AG08396 (cell line): ENCODE measurements at regions not wholly inside any gene's neighbourhood (a gene's known extent, or its start where the extent isn't known, plus 50 kb on each side); places are given as distances from the start of the nearest gene placed in this dataset.
"Not testable (repeated sequence)": the region's sequence is repeated elsewhere in the genome, so short reads cannot be mapped to it uniquely, and the experiment has no call there.

ENCODE experiments used
- DNase-seq: peaks from one replicate; pipeline ENCODE4 v3.0.0; 2012; ENCODE audit warnings: low spot score, mixed read lengths

- no peak for DNase-seq
Observed at GRCh38 chr13:61138857-61139256, 276.8 kb downstream of the PCDH20 start.

DNA sequence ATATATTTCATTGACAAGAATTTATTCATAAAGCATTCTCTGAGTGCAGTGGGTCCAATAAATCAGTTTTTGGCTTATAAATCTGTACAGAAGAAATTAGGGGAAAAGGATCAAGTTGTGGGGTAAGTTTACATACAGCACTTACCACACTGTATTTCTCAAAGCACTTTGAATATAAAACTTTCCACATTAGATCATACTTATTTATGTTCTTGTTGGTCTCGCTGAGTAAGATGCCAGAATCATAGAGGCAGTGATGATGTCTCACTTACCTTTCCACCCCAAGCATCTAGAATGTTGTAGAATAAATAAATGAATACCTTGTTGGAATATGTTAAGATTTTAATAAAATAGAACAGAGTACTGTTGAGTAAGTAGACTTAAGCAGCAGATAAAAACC, 279.1 kb downstream of the PCDH20 start:
- DNase-seq = no peak

- DNase-seq = no peak
Observed at GRCh38 chr13:61136093-61136492, 279.6 kb downstream of the PCDH20 start.

DNA sequence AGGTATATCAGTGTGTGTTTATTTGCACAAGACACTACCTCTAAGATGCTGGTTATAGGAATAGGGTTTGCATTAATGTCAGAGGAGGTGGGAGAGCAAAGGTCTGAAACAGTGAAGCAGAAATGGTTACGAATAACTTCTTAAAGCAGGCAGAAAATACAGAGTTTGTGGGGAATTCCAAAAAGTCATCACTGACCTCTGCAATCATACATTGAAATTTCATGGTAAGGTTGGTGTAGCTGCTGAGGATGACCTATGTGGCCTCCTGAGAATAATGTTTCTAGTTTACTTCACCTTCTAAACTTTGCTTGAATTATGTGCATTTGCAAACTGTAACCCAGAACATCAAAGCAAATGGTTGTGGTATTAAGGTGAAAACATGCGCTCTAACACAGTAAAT, 280.1 kb downstream of the PCDH20 start:
- DNase-seq = no peak

DNA sequence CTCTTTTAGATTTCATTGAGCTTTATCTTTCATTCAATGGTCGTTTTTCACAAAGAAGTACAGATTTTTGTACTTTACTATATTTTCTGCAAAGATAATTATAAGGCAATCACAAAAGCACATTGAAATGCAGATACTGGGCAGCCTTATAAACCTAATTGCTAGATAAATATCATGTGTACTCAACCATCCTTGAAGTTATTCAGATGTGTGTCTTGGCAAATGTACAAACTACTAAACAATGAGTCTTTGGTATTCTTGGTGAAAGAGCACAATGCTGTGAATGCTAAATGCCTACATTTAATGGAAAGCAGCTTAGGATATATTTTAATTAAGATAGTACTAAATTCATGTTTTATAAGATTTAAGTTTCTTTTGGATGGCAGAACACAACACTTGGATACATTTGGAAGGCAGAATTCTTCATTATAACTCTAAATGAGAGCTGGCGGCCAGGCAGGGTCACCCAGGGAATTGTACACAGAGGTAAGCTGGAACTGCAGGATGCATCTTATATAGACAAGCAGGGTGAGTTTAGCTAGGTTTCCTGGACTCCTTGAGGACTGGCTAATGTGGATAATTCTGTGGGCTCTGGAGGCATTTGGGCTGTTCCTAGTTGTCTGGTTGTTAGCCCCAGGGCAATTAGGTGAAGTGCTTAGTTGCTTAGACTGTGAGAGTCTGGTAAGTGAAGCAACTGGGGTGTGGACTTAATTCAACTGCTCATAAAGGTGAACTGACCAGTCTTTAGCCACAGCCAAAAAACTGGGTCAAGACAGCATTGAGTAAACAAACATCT, 286.6 kb downstream of the PCDH20 start:
- no peak for DNase-seq

GRCh38 chr13:61123538-61124289, 291.9 kb downstream of the PCDH20 start:
- no peak for DNase-seq

DNA sequence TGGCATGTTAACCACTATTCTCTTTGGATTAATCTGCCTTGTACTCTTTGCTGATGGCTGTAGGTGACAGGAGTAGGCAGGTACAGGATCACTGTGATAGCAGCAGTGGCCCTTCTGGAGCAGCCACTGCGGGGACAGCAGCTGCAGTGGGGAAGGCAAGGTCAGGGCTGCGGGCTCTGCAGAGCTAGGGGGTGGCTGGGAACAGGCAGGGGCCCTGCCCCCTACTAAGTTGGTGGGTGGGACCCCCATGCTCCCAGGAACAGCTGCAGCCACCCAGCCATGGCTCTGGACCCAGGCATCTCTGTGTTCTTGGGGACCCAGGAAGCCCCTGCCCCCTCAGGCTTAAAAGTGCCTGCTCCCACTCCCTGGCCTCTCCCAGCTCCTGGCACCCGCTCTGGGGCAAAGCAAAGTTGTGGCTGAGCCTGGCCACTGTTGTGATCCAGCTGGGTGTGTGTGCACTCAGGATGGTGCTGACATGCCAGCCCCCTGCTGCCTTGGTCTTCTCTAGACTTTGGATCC, 302.4 kb downstream of the PCDH20 start:
- DNase-seq = no peak

- no peak for DNase-seq
Observed at GRCh38 chr13:61111529-61111928, 304.1 kb downstream of the PCDH20 start.

DNA sequence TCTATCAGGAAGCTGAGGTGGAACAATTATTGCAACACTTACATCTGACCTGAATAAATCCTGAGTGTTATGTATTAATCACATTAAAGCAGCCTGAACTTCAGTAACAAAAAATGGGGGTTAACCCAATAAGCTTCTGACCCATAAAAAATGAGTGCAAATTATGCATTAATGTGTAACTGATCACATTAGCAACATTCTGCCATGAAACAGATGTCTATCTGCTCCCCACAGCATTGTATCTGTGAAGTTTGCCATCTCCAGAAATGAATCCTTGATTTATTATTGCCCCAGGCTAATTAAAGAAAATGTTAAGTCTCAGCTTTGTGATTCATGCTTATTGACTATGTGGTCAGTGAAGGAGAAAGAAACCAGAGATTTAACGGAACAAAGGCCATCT, 304.9 kb downstream of the PCDH20 start:
- DNase-seq = no peak

- DNase-seq = no peak
Observed at GRCh38 chr13:61109741-61110140, 305.9 kb downstream of the PCDH20 start.

DNA sequence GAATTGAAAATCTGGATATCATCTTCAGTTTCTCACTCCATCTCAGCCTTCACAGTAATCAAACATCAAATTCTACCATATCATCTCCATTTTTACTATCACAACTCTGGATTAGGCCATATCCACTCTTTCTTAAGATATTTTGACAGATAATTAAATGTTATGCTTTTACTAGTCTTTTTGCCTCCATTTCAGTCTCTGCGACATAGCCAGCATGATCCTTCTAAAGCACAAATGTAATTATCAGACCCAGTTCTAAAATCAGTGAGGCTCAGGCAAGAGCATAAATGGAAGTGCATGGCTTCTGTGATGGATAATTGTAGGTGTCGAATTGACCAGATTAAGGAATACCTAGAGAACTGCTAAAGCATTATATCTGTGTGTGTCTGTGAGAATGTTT, 307.7 kb downstream of the PCDH20 start:
- no peak for DNase-seq

DNA sequence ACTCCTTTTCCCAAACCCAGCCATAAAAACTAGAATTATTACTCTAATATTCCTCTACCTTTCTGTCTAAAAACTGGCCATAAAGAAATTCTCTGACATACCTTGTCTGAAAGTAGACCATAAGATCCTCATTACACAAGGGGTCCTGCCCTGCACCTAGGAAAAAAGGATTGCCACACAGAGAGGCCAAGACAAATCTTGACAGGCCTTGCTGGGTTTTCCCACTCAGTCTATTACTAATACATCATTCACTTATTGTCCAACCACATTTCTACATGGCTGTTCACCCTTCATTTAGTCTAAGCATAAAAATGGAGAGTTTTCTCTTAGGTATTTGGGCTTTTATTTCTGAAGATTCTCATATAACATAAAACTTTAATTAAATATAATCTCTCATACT, 319.8 kb downstream of the PCDH20 start:
- DNase-seq = no peak

DNA sequence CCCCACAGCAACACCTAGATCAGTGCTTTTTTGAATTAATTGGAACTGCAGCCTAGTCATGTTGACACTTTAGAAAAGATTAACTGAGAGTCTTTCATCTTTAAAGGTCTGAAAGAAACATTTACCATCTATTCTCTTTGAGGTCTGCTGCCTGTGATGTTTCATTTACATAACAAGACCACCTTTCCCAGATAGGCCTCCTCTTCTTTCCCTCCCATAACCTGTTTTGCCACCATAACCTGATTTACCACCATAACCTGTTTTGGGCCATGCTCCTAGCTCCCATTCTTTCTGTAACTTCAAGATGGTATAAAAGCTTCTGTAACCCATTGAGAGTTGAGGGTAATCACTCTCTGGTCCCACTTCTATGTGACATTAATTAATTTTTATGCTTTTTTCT, 320.8 kb downstream of the PCDH20 start:
- DNase-seq = no peak

DNA sequence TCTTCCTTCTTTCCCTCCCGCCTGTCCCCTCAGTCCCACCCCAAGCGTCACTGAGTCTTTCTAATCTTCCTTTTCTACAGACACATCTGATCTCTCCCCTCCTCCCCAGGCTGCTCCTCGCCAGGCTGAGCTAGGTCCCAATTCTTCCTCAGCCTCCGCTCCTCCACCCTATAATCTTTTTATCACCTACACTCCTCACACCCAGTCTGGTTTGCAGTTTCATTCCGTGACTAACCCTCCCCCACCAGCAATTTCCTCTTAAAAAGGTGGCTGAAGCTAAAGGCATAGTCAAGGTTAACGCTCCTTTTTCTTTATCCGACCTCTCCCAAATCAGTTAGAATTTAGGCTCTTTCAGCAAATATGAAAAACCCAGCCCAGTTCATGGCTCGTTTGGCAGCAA, 325.8 kb downstream of the PCDH20 start:
- DNase-seq = not testable (repeated sequence)

DNA sequence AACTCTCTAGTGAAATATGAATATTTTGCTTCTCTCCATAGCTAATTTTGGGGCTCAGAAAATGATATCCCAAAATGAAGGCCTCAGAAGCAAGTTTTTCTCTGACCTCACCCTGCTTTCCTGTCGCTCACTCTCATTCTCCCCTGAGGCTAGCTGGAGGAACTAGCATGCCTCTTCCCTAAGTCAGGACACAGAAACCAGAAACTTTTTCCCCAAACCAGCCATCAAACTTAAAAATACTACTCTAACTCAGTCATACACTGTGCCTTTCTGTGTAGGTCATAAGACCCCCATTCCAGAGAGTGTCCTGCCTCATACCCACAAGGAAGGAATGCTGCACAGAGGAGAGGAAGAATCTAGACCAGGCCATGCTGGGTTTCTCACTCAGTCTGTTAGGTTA, 329.6 kb downstream of the PCDH20 start:
- DNase-seq = no peak

DNA sequence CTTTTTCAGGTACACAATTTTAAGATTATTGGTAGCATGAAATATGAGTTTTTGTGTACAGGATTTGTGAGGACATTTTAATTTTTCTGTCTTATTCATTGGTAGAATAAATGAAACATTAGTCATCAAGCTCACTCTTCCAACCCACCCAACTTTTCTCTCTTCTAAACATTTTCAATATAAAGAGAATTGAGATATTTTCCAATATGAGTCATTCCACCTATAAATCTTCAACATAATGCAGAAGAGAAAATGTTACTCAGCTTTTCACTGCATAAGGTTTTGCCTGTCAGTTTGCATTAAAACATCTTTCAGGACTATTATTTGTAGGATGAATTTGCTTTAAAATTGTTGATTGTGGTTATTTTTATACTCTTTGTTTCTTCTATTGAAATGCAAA, 330.7 kb downstream of the PCDH20 start:
- no peak for DNase-seq

DNA sequence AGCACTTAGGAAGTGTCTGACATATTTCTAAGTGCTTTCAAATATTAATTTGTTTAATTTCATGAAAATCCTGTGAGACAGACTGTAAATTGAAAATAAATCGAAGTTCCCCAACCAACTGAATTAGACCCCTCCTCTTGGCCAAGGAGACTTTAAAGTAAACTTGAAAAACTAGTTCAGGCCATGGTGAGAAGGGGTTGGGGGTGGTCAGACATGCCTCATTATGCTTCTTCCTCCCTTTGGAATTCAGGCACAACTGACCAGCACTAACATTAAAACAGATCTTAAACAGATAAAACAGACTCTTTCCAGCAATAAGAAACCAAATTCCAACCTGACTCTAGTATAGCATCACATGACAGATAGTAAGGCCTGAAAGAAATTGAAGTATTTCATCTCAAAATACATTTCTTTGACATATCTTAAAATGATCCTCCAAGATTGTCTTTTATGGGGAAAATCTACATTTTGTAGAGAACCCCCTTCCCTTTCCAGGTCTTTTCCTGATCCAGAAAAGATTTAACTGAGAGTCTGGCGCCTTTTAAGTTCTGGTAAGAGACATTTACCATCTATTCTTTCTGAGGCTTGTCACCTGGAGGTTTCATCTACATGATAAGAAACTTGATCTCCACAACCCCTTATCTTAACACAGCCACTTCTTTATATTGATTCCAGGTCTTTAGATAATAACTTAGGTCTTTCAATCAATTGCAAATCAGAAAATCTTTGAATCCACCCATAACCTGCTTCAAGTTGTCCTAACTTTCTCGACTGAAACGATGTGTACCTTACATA, 336.5 kb downstream of the PCDH20 start:
- no peak for DNase-seq

DNA sequence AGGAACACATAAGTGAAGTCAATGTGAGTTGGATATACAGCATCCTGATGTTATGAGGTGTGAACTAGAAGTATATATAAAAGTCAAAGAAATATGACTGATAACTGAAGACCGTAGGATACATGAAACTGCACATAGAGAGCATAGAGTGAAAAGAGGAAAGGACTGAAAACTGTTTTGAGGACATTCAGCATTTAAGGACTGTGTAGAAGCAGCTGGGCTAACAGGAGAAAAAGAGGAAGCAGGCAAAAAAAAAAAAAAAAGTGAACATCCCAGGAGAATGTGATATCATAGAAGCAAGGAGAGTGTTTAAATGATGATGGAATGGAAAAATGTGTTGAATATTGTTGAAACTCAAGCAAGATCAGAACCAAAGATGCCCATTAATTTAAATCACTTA, 363.5 kb downstream of the PCDH20 start:
- no peak for DNase-seq

- DNase-seq = no peak
Observed at GRCh38 chr13:61045251-61045650, 370.4 kb downstream of the PCDH20 start.

DNA sequence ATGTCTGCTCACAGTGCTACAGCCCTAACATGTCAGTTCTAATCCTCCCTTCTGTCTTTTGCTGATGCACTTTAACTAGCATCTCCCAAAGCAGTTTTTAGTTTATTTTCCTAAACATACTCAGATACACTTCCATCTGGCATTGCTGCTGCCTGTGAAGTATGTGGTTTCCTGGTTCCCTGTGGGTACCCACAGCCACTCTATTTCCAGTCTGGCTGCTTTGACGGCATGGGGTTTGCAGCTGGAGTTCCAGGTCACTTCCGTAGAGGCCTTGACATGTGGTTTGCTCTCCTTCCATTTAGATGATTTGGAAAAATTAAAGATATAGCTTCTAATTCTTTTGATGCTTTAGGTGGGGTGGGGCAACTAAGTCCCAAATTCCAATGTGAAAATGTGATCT, 375.5 kb downstream of the PCDH20 start:
- no peak for DNase-seq

GRCh38 chr13:61039302-61039701, 376.3 kb downstream of the PCDH20 start:
- no peak for DNase-seq

DNA sequence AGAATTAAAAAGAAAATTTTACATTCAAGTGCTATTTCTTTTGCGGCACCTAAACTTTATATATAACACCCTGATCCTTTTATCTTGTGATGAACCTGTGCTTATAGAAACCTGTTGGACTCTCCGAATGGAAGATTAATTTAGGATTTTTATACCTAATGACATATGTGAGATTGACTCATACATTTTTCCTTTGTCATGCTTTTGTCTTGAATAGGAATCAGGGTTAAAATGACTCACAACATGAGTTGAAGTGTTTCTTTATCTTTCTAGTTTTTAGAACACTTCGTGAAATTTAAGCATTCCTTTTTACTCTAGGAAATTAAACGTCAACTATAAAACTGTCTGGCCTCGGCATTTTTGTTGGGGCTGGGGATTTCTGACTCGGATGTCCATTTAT, 378.9 kb downstream of the PCDH20 start:
- no peak for DNase-seq

DNA sequence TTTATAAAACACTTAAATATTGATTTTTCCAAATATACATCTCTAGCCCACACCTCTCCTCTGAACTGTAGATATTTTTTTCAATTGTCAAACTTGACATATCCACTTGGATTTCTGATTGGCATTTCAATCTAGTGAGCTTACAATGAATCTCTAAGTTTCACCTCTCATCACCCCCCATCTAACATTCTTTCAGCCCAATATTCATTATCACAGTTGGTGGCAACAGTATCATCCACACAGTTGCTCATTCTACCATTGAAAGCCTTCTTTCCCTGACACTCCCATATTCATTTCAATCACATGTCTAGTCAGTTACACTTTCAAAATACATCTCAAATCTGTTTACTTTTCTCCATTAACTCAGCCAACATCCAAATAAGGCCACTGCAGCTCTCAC, 385.2 kb downstream of the PCDH20 start:
- no peak for DNase-seq
